ENCODE measurements at regions not wholly inside any gene's neighbourhood (a gene's known extent, or its start where the extent isn't known, plus 50 kb on each side); places are given as distances from the start of the nearest gene placed in this dataset.

DNA sequence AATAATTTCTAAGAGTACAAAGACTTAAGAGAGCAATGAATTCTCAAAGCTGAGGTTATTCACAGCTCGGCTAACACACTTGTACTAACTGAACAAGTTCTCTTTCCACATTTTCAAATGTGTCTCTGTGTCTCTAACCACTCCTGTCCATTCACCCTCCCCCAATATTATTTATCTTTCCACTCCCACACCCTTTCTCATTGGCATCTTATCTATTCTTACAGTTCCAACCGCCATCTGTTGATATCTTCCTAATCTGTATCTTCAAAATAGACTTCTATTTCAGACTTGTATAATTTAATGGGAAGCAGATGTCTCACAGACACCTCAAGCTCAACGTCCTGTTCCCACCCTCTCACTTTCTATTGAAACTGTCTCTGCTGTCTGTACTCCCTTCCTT, 205.9 kb downstream of the ANXA1 start:
- TF ChIP-seq CTCF (conservative IDR thresholded peaks at IDR 0.05) (no peak), ZFX (IDR thresholded peaks at IDR 0.05) (no peak)

All from C4-2B (cell line).